Nephron progenitor cell (in vitro differentiated cells): ENCODE measurements at regions not wholly inside any gene's neighbourhood (a gene's known extent, or its start where the extent isn't known, plus 50 kb on each side); places are given as distances from the start of the nearest gene placed in this dataset.

Experiments
- DNase-seq: peaks from one replicate; pipeline ENCODE4 v3.0.0; 2021
- H3K27ac Mint-ChIP-seq: 2 replicates; pipeline ENCODE4 v1.8.0; 2021; ENCODE audit warnings: mild to moderate bottlenecking, moderate library complexity, mixed read lengths
- H3K27me3 Mint-ChIP-seq: 2 replicates; pipeline ENCODE4 v1.8.0; 2021; ENCODE audit warnings: mild to moderate bottlenecking, low read depth, mixed read lengths; ENCODE audit not compliant: poor library complexity
- H3K36me3 Mint-ChIP-seq: 2 replicates; pipeline ENCODE4 v1.8.0; 2021; ENCODE audit warnings: low read depth, mixed read lengths
- H3K4me1 Mint-ChIP-seq: 2 replicates; pipeline ENCODE4 v1.8.0; 2021; ENCODE audit warnings: mixed read lengths
- H3K4me3 Mint-ChIP-seq: 2 replicates; pipeline ENCODE4 v1.8.0; 2021; ENCODE audit warnings: mild to moderate bottlenecking, moderate library complexity, mixed read lengths
- H3K9me3 Mint-ChIP-seq: 2 replicates; pipeline ENCODE4 v1.8.0; 2021; ENCODE audit warnings: mild to moderate bottlenecking, moderate library complexity, mixed read lengths
- CTCF ChIP-seq: fragments of 200-600 bp; sonication (generic); IDR thresholded peaks from 2 replicates; pipeline ENCODE4 v1.5.0; 2021; ENCODE audit warnings: antibody characterized with exemption

GRCh38 chr11:44463751-44464150 is 101.7 kb upstream of the CD82 start:
- no peak for TF ChIP-seq CTCF
- Mint-ChIP-seq H3K36me3 (peaks cover 5% of the 10 kb centered on the region), H3K27ac (no peak overlapping the region), H3K4me1 (peaks cover 10% of the 10 kb centered on the region), H3K9me3 (peaks cover 44% of the 10 kb centered on the region), H3K27me3 (peaks cover 22% of the 10 kb centered on the region), H3K4me3 (no peak overlapping the region)
- no peak for DNase-seq

- no peak for TF ChIP-seq CTCF
- H3K9me3 Mint-ChIP-seq: peaks cover 44% of the 10 kb centered on the region
- DNase-seq: no peak
- peaks cover 5% of the 10 kb centered on the region for H3K36me3 Mint-ChIP-seq
- peaks cover 18% of the 10 kb centered on the region for H3K4me1 Mint-ChIP-seq
- H3K27me3 Mint-ChIP-seq: peaks cover 19% of the 10 kb centered on the region
- no peak overlapping the region for H3K27ac Mint-ChIP-seq
- H3K4me3 Mint-ChIP-seq: no peak overlapping the region
Measured at GRCh38 chr11:44464741-44465140, 100.7 kb upstream of the CD82 start.

- TF ChIP-seq CTCF: no peak
- DNase-seq: no peak
- H3K27me3 Mint-ChIP-seq: peaks cover 11% of the 10 kb centered on the region
- peak overlapping the region; percentile 90 for H3K27ac Mint-ChIP-seq
- peaks cover 5% of the 10 kb centered on the region for H3K36me3 Mint-ChIP-seq
- peaks cover 33% of the 10 kb centered on the region for H3K4me1 Mint-ChIP-seq
- H3K4me3 Mint-ChIP-seq: no peak overlapping the region
- H3K9me3 Mint-ChIP-seq: peaks cover 34% of the 10 kb centered on the region
Measured at GRCh38 chr11:44466531-44467205, 98.8 kb upstream of the CD82 start.

- no peak for DNase-seq
- H3K4me3 Mint-ChIP-seq: no peak overlapping the region
- H3K27ac Mint-ChIP-seq: no peak overlapping the region
- H3K27me3 Mint-ChIP-seq: peaks cover 11% of the 10 kb centered on the region
- TF ChIP-seq CTCF: no peak
- H3K36me3 Mint-ChIP-seq: peaks cover 5% of the 10 kb centered on the region
- H3K9me3 Mint-ChIP-seq: peaks cover 34% of the 10 kb centered on the region
- H3K4me1 Mint-ChIP-seq: peaks cover 33% of the 10 kb centered on the region
Measured at GRCh38 chr11:44467413-44467812, 98.0 kb upstream of the CD82 start.

GRCh38 chr11:44467931-44468330 is 97.5 kb upstream of the CD82 start:
- H3K9me3 Mint-ChIP-seq: peaks cover 33% of the 10 kb centered on the region
- no peak overlapping the region for H3K27ac Mint-ChIP-seq
- peaks cover 10% of the 10 kb centered on the region for H3K27me3 Mint-ChIP-seq
- TF ChIP-seq CTCF: no peak
- no peak overlapping the region for H3K4me3 Mint-ChIP-seq
- H3K36me3 Mint-ChIP-seq: peaks cover 5% of the 10 kb centered on the region
- H3K4me1 Mint-ChIP-seq: peaks cover 33% of the 10 kb centered on the region
- DNase-seq: no peak

GRCh38 chr11:44468345-44468988 is 97.0 kb upstream of the CD82 start:
- Mint-ChIP-seq H3K4me1 (peaks cover 33% of the 10 kb centered on the region), H3K9me3 (peaks cover 28% of the 10 kb centered on the region), H3K27ac (peak overlapping the region; percentile 86)

More at GRCh38 chr11:44468345-44468988, 97.0 kb upstream of the CD82 start:
- H3K36me3 Mint-ChIP-seq: peaks cover 5% of the 10 kb centered on the region
- DNase-seq: no peak
- TF ChIP-seq CTCF: no peak
- H3K27me3 Mint-ChIP-seq: peaks cover 9% of the 10 kb centered on the region
- no peak overlapping the region for H3K4me3 Mint-ChIP-seq
